SIG-M5 treated with dmso at 0.1 percent for 504 hours (cell line): ENCODE measurements at regions not wholly inside any gene's neighbourhood (a gene's known extent, or its start where the extent isn't known, plus 50 kb on each side); places are given as distances from the start of the nearest gene placed in this dataset.
"Not testable (repeated sequence)": the region's sequence is repeated elsewhere in the genome, so short reads cannot be mapped to it uniquely, and the experiment has no call there.

Experiments used
- DNase-seq: peaks from one replicate; lab custom pipeline; 2025; ENCODE audit not compliant: unreplicated experiment; lab: John Stamatoyannopoulos, UW

DNA sequence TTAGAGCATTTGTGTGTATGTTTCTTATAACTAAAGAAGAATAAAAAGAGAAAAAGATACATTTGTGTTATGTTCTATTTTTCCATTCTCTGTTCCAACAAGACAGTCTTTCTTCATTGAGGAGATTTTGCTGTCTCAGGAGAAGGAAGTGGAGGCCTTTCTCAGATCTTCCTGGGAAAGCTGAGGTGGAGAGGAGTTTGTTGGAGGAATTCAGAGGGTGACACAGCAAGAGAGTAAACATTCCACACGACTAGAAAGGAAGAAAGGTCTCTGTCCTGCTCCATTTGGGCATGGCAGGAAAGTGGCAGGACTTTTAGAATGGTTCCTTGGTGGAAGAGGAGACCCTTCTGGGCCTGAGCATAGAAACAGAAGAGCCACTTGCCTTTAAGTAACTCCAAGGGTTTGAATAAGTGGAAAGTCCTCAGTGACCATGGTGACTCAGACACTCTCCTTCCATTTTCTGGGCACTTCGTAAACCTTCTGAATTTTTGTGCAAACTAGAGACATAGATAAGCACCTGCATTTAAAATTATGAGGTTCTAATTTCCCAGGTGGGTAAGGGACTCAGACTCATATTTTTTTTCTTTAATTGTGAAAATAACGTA, 52.3 kb upstream of the COL5A2 start:
- no peak for DNase-seq

GRCh38 chr2:189232759-189233406, 53.3 kb upstream of the COL5A2 start:
- DNase-seq, result no peak

DNA sequence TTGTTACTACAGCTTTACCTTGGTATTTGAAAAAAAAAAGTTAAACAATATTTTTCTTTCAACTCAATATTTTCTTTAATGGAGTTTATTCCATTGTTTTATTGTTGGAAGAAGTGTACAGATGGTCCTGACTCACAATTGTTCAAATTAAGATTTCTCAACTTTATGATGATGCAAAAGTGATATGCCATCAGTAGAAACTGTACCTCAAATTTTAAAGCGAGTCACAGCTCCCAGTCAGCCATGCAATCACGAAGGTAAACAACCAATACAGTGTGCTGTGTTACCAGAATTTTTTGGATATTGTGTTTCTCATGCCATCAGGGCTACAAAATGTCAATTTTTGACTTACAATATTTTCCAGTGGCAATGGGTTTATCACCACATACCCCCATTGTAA, 54.0 kb upstream of the COL5A2 start:
- DNase-seq, result no peak

DNA sequence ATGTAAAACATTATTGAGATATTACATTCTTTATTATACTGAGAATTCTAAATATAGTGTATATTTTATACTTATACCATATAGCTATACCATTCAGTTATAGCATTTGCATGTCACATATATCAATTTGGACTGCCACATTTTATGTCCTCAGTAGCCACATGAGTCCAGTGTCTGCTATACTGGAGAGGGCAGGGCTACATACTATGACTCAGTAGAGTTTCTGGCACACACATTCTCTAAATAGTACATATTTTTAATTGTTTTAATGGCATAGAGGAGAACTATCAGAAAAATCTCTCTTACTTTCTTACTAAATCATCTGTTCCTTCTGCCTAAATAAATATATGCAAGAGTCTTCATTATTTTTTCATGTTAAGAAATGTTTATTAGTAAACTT, 55.4 kb upstream of the COL5A2 start:
- no peak for DNase-seq

GRCh38 chr2:189236066-189236465, 56.5 kb upstream of the COL5A2 start:
- no peak for DNase-seq

DNA sequence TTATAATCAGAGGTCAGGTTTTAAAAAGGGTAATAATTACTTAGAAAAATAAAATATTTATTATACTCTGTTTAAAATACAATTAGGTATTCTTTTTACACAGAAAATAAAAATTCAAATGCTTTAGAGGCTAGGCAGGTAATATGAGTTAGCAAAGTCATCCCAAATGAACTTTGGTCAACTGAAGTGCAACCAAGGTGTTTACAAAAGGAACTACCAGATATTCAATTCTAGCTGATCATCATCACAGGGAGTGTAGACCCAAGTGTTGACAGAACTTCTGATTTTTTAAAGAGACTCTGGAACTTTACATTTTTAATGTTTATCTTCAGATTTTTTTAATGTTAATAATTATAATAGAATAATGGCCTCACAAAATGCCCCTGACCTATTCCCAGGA, 59.3 kb upstream of the COL5A2 start:
- no peak for DNase-seq

DNA sequence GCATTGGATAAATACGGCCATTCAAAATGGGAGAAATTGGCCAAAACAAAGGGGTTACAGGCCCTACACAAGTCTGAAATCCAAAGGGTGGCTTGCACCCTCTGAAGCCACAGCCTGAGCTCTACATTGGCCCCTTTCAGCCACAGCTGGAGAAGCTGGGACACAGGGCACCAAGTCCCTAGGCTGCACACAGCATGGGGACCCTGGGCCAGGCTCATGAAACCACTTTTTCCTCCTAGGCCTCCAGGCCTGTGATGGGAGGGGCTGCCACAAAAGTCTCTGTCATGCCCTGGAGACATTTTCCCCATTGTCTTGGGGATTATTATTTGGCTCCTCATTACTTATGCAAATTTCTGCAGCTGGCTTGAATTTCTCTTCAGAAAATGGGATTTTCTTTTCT, 64.3 kb upstream of the COL5A2 start:
- not testable (repeated sequence) for DNase-seq

DNA sequence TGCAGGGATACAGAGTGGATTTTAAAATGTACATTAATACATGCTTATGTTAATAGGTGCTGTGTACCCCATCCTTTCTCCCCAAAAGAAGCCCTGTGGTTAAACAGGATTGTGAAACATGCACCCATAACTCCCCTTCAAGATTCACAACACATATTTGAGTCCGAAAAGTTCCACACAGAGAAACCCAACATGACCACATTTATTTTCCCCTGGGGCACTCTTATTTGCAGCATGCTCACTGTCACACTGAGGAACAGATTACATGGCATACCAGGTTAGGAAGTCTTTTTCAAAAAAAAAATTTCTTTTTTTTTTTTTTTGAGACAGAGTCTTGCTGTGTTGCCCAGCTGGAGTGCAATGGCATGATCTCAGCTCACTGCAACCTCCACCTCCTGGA, 67.7 kb upstream of the COL5A2 start:
- DNase-seq, result no peak

- DNase-seq, result no peak
These were observed 68.6 kb upstream of the COL5A2 start for GRCh38 chr2:189248141-189248540.

DNA sequence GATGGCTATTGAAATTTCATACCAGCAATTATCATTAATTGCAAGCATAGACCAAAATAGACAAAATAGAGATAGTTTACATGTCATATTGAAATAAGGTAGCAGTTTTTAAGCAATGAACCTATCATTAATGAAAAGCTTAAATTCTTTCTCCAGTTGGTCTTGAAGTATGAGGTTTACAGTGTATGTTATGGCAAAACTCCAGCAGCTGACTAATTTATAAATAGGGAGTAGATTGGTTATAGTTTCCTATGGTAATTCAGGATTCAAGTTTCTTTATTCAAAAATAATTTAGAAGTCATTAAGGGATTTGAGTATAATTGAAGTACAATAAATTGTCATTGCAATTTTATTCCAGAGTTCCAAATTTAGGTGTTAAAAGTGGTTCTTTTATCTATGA, 69.6 kb upstream of the COL5A2 start:
- no peak for DNase-seq

- DNase-seq, result no peak
These were observed 70.3 kb upstream of the COL5A2 start for GRCh38 chr2:189249901-189250300.

DNA sequence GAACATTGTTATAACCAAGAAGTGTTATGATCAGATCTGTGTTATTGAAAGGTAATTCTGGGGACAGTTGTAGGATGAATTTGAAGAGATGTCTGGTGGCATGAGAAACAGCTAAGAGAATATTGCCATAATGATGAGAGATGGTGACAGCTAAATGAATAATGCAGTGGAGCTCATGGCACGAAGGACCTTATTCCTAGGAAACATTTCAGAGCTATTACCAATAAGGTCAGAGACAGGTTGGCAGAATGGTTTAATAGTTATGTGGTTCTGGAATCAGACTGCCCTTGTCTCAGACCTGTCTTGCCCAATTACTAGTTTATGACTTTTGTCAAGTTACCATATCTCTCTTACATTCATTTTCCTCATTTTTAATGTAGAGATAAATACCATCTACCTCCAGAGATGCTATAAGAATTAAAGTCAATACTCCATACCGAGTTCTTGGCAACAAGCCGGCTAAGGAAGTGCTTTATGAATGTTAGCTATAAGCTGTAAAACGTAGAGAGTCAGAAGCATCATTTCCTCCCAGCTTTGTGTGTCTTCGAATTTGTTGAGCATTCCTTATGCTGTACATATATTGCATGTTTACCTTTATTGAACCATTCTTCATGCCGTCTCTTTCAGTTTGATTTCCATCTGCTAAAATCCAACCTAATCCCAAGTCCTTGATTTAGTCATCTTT, 73.6 kb upstream of the COL5A2 start:
- DNase-seq, result no peak

DNA sequence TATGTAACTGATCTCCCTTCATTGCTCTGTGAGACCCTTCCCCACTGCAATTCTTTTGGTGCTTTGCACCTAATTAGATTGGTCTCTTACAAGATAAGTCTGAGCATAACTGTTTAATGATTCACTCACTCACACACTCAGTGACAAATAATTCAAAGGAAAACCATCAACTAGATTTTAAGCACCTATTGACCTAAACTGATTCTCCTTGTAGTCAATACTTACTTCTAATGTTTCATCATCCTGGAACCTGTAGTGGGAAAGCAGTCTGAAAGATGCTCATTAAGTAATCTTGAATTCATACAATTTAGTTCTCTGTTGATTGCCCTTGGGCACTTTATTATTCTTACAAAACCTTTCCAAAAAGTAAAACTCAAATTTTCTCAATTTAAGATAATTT, 74.3 kb upstream of the COL5A2 start:
- DNase-seq, result no peak

GRCh38 chr2:189254268-189254883, 74.8 kb upstream of the COL5A2 start:
- no peak for DNase-seq

- DNase-seq, result no peak
These were observed 76.2 kb upstream of the COL5A2 start for GRCh38 chr2:189255711-189256110.

DNA sequence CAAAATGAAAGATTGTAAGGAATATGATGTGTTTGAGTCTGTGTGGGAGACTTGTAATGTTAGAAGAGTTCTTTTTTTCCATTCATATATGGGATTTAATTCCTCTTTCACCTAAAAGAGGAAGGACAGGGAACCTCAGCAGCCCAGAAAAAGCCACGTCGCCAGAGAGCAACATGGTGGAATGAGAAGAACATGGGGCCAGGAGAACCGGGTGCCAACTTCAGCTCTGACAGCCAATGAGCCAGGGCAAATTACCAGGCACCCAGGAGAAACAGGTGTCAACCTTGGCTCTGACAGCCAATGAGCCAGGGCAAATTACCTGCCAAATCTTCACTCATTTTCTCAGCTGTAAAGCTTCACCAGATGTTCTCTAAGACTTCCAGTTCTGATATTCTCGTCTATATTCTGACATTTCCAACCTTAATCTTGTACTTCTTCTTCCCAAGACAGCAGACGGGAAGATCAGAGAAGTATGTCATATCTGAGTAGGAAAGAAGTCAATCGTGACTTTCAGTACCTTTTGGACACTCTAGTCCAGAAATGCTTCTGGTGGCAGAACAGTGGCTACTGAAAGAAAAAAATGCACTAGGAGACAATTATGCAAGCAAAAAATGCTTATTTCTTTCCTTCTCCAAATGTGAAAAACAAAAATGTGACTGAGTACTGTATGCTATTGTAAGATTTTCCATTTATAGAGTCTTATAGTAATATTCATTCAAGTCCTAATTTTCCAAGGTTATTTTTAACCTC, 79.2 kb upstream of the COL5A2 start:
- DNase-seq, result no peak

DNA sequence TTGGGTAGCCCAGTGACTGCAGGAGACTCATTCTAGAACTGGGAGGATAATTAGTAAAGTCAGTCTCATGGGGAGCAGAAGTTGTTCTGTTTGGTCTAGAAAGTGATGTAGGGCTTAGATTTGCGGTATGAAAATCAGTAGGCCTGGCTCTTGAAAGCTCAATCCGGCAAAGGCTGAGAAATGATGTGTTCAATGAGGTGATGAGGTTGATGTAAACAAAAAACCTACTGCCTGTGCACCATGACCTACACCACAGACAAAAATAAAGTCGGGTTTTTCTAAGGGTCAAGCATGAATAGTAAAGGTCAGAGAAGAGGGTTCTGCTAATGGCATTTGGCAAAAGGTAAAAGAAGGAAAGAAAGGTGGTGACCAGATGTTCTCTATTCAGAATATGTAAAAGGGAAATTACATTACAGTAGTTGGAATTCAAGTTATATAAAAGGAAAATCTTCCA, 80.8 kb upstream of the COL5A2 start:
- no peak for DNase-seq

DNA sequence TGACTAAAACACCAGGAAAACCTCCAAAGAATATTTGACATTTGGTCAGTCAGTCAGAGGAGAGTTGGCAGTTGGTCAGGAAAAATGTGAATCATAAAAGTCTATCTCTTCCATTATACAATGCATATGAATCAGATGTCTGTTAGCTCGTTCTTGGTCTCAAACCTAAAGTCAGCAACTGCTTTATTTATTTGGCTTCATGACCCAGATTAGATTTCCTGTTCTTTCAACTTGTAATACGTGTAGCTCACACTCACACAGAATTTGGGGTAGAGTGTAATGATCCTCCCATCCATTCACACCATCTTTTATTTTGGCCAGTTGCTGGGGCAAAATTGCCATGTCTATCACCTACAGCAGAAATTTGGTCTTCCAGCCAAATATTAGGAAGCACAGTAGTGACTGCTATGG, 81.9 kb upstream of the COL5A2 start:
- DNase-seq, result no peak

DNA sequence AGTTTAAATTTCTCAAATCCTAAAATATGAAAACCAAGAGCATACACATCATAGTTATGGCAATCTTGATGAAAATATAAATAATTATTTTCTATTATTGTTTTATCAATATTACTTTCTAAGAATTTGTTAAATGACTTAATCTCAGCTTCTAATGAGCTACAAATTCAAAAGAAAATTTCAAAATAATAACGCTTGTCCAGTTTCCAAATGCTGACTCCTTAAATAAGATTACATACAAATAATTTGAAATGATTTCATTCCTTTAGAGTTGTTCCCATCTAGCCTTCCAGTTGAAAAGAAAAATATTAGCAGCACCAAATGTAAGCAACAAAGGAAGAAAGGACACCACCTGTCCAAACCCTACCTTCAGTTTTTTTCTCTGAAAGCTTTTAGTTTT, 82.4 kb upstream of the COL5A2 start:
- DNase-seq, result no peak

GRCh38 chr2:189265696-189266320, 86.2 kb upstream of the COL5A2 start:
- DNase-seq, result no peak

GRCh38 chr2:189267491-189267890, 87.9 kb upstream of the COL5A2 start:
- DNase-seq, result no peak
